Hippocampal formation (tissue), 2 donors: ENCODE measurements at regions not wholly inside any gene's neighbourhood (a gene's known extent, or its start where the extent isn't known, plus 50 kb on each side); places are given as distances from the start of the nearest gene placed in this dataset.
"Not testable (repeated sequence)": the region's sequence is repeated elsewhere in the genome, so short reads cannot be mapped to it uniquely, and the experiment has no call there.

Source experiments
- DNase-seq, 2 donors: peaks; one replicate each; lab custom pipeline; 2025; lab: John Stamatoyannopoulos, UW

GRCh38 chr2:23021311-23022120 is 363.5 kb upstream of the KLHL29 start:
- DNase-seq = no peak

DNA sequence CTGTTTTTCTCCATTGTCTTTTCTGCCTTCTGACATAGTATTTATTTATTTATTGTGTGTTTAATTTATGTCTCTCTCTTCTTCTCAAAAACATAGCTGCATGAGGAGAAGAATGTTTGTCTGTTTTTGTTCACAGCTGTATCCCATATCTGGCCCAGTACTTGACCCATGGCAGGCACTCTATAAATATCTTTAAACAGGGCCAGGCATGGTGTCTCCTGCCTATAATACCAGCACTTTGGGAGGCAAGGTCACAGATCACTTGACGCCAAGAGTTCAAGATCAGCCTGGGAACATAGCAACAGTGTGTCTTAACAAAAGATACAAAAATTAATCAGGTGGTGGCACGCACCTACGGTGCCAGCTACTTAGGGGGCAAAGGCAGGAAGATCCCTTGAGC is 361.3 kb upstream of the KLHL29 start:
- no peak for DNase-seq

DNA sequence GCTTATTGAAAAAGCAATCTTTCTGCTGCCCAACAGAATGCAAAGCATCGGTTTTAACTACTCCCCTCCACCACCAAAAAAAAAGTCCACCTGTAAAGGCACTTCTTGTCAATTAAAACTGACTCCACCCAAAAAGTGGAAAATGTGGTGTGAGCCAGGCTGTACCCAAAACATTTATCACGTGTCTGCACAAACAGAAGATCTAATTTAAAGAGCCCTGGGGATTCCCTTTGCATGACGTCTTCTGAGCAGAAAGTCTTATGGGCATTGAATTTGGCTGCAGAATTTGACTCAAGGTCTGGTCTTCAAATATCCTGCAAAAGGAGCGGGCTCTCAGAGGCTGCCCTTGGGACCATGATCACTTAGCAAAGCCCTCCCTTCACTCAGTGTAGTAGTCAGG is 358.3 kb upstream of the KLHL29 start:
- no peak for DNase-seq

GRCh38 chr2:23027396-23027795 is 357.6 kb upstream of the KLHL29 start:
- no peak for DNase-seq

DNA sequence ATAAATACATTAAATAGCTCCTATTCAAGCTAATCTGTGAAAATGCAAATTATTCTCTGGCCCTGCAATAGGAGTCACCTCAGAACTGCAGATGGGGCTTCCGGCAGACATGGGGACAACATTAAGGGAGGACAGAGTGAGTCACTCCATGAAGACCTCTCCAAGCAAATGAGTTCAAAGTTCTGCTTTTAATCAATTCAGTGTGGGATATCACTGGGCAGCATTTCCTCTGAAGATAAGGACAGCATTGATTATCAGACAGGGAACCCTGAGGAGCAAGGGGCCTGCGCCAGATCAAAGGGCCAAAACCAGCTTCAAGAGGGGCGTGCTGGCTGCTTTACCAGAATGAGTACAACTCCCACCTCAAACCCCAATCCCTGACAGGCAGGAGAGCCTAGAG is 356.9 kb upstream of the KLHL29 start:
- no peak for DNase-seq

DNA sequence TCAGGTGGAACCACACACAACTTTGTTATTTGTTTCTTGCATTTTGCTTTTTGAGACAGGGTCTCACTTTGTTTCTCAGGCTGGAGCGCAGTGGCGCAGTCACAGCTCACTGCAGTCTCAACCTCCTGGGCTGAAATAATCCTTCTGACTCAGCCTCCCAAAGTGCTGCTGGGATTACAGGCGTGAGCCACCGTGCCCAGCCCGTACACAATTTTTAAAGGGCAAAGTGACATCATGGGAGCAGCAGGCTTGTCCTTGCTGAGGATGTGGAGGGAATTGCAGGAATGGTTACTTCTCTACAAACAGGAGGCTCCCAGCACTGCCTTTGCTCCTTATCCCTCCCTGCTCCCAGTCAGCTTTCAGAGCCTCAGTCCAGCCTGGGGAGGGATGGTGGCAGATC is 355.9 kb upstream of the KLHL29 start:
- no peak for DNase-seq

- no peak for DNase-seq
Observed at GRCh38 chr2:23029951-23030350, 355.0 kb upstream of the KLHL29 start.

GRCh38 chr2:23034996-23035395 is 350.0 kb upstream of the KLHL29 start:
- no peak for DNase-seq

- DNase-seq = no peak
Observed at GRCh38 chr2:23036629-23037028, 348.4 kb upstream of the KLHL29 start.

DNA sequence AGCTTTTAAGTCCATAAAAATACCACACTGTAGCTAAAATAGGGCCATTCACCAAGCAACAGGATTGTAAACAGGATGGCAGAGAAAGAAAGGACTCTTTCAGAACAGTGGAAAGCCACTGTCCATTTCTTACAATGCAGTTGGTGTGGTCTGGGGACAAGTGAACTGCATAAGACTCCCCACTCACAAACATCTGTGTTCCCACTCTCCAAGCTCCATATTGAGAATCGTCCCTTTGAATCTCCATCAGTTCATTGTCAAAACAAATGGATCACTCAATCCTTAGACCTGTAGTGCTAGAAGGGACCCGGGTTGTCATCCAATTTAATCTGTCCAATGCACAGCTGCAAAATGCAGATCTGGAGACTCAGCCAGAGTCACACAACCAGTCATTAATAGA is 347.4 kb upstream of the KLHL29 start:
- peak; percentile 57 to 95 for DNase-seq

GRCh38 chr2:23041443-23041842 is 343.5 kb upstream of the KLHL29 start:
- DNase-seq = no peak

DNA sequence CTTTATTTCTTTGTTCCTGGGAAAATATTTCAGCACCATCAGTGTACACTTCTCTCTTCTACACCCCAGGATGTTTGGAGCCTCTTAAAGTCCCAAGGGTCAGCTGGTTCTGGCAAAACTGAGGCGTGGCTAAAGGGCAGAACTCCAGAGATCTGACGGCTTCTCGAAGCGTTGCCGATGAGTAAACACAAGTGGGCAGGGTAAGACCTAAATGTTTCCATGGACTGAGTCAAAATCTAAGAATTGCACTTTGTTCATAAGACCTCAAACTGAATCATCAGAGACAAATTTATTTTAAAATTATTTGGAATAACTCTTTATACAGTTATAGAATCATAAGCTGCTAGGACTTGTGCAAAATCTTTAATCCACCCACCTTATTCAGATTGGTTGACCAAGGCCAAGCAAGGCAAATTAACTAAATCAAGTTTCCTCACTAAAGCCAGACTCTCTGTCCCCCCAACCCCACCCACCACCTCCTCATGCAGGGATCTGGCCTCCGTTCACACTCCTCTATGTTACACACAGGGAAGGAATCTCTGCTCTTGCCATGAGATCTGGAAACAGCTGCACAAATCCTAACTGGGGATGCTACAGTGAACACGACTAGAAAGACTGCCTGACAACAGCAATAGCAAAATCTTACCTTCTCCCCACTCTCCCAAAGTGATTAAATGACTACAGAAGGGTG is 342.6 kb upstream of the KLHL29 start:
- DNase-seq = no peak

- no peak for DNase-seq
Observed at GRCh38 chr2:23050388-23050787, 334.6 kb upstream of the KLHL29 start.

DNA sequence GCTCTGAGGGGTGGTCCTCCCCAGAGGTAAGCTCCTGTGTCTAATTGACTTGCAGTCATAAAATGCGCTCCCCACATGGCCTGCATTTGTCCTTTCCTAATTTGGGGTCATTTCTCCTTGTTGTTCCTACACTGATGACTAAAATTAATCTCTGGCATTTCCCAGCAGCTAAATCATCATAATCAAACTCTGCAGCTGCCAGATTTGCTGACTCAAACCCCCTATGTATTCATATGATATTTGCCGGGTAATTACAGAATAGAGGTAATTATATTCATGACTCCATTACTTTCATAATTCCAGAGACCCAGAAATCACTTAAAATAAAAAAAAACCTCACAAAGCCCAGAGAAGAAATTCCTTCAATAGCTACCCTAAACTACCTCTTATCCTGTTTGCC is 331.4 kb upstream of the KLHL29 start:
- no peak for DNase-seq

DNA sequence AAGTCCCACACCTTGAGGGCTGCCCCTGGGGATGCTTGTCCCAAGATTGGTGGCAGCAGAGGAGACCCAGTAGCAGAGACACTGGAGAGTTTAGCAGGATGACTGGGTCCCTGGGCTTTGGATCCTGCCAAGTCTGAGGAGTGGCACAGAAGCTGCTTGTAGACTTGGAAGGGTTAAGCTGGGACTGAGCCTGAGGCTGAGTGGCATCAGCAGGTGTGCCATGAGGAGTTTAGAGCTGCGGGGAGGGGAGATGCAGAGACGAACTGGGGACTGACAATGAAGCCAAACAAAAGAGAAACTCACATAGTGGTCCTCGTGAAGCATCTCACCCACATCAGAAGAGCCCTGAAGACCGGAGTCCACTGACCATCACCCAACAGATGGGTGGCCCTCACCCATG is 329.7 kb upstream of the KLHL29 start:
- no peak for DNase-seq

- DNase-seq = not testable (repeated sequence)
Observed at GRCh38 chr2:23056846-23057245, 328.1 kb upstream of the KLHL29 start.

GRCh38 chr2:23058435-23058834 is 326.5 kb upstream of the KLHL29 start:
- no peak for DNase-seq

DNA sequence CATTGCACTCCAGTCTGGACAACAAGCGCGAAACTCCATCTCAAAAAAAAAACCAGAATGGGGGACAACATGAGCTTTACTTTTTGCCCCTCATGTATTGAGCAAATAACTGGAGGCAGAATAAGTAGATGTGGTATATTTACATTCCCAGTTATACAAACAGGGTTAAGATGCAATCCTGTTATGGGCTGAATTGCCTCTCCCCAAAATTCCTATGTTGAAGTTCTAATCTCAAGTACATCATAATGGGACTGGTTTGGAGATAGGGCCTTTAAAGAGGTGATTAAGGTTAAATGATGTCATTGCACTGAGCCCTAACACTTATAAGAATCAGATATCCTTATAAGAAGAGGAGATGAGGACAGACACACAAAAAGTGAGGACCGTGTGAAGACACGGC is 319.8 kb upstream of the KLHL29 start:
- no peak for DNase-seq

GRCh38 chr2:23065936-23066335 is 319.0 kb upstream of the KLHL29 start:
- DNase-seq = no peak

- no peak for DNase-seq
Observed at GRCh38 chr2:23066686-23067085, 318.3 kb upstream of the KLHL29 start.

- no peak for DNase-seq
Observed at GRCh38 chr2:23069156-23069555, 315.8 kb upstream of the KLHL29 start.

DNA sequence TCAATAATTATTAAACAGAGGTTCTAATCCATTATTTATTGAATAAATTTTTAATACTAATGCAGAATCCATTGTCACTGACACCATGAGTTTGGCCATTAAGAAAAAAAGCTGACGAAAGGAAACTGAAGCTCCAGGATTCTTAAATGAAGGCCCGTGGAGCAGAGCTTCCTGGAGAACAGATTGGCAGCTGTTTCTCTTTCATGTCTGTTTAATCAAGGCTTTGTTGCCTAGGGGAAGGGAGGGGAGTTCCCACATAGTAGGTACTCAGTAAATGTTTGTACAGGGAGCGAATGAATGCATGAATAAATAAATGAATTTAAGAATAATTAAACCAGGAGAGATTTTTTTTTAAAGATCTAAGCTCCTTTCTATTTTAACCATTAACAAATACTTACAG is 315.1 kb upstream of the KLHL29 start:
- no peak for DNase-seq

GRCh38 chr2:23073056-23073455 is 311.9 kb upstream of the KLHL29 start:
- no peak for DNase-seq

DNA sequence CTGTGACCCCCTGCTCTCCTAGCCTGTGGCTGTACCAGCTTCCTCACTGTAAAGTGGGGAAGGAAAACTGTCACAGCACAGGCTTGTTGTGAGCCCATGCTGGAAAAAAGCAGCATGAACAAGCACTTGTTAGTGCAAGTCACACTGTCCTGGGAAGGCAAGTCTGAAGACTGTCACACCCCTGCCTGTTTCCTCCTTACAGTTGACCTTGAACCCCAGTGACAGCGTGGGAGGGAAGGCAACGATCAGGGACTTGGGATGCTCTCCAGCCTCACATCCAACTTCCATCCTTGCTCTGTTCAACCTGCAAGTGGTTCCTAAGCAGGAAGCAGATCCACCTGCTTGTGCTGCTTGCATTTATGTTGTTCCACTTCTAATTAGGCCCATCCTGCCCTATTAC is 311.3 kb upstream of the KLHL29 start:
- no peak for DNase-seq
